ENCODE measurements at regions not wholly inside any gene's neighbourhood (a gene's known extent, or its start where the extent isn't known, plus 50 kb on each side); places are given as distances from the start of the nearest gene placed in this dataset.
"Not testable (repeated sequence)": the region's sequence is repeated elsewhere in the genome, so short reads cannot be mapped to it uniquely, and the experiment has no call there.

DNA sequence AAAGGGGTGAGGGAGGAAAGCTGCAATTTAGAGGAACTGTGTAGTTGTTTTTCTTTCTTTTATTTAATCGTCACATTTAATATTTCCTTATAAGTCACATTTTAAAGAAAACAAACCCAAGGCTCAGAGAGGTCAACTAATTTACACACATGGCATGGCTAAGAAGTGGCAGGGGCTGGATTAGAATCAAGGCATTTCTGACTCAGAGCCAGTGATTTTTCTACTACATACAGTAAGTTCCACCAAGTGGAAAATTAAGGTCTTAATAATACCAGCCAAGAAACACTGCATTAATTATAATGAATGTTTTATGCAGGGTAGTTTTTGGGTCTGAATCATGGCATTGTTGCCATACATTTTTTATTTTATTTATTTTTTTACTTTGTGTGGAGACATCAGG, 607.7 kb upstream of the CITED2 start:
- H3K27me3 ChIP-seq (replicated peaks; ENCODE audit: insufficient read depth, low read depth, low read length, poor library complexity) = no peaks in the 10 kb centered on the region
- POLR2A ChIA-PET (ENCODE audit: low non-redundant PET) = interaction anchor here (0.6 to 1.0 kb wide), 3 partner anchors 22 to 608 kb away, joined by 5 to 10 read pairs (median 5); partner anchors contain the start of gene CITED2
- H3K36me3 ChIP-seq (ENCODE audit: insufficient read depth, low read length, poor library complexity, severe bottlenecking) = no peaks in the 10 kb centered on the region
- DNase-seq (ENCODE audit: low spot score) = no peak
- TF ChIP-seq, protein P1, sequence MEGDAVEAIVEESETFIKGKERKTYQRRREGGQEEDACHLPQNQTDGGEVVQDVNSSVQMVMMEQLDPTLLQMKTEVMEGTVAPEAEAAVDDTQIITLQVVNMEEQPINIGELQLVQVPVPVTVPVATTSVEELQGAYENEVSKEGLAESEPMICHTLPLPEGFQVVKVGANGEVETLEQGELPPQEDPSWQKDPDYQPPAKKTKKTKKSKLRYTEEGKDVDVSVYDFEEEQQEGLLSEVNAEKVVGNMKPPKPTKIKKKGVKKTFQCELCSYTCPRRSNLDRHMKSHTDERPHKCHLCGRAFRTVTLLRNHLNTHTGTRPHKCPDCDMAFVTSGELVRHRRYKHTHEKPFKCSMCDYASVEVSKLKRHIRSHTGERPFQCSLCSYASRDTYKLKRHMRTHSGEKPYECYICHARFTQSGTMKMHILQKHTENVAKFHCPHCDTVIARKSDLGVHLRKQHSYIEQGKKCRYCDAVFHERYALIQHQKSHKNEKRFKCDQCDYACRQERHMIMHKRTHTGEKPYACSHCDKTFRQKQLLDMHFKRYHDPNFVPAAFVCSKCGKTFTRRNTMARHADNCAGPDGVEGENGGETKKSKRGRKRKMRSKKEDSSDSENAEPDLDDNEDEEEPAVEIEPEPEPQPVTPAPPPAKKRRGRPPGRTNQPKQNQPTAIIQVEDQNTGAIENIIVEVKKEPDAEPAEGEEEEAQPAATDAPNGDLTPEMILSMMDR (conservative IDR thresholded peaks at IDR 0.05; ENCODE audit: low read depth, low read length) = no peak
- TF ChIP-seq EZH2 (IDR thresholded peaks at IDR 0.05; ENCODE audit: borderline replicate concordance, low read depth, low read length, poor library complexity, severe bottlenecking) = no peak
- H3K4me1 ChIP-seq (ENCODE audit: insufficient read depth, low read length, poor library complexity, severe bottlenecking) = peaks cover 53% of the 10 kb centered on the region
- peak overlapping the region; percentile 11 for H3K4me3 ChIP-seq (ENCODE audit: low read depth, low read length, poor library complexity, severe bottlenecking)
- H3K9me3 ChIP-seq (ENCODE audit: low read depth, low read length, poor library complexity, severe bottlenecking) = no peaks in the 10 kb centered on the region
- CTCF ChIA-PET = no interaction called here
- peak overlapping the region; percentile 89 for H3K27ac ChIP-seq (ENCODE audit: low read depth, low read length, poor library complexity, severe bottlenecking)
- BruUV-seq (replicated peaks) = no TSS peak
- intact Hi-C loops (cut with micrococcal nuclease; ENCODE audit: unreplicated experiment) = loop anchor here (1.0 to 5.0 kb wide), 5 partner anchors 65 to 1653 kb away; partner anchors contain the start of gene CITED2

DNA sequence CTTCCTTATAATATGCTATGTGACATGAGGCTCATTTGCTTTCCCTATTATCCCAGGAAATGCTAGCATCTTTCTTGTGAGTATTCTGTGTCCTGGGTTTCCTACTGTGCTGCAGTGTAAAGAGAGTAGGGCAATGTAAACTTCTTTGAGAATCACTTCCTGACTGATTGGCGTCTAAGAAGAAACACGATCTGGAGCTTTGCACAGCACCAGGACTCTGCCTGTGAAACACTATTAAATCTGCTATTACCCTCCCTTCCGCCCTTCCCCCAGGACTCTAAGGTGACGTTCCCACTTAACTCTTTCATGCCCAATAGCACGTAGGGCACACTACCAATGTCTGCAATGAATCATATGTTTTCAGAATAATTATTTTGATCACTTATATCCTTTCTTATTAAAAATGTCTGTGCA, 607.3 kb upstream of the CITED2 start:
- Histone ChIP-seq H3K9me3 (ENCODE audit: low read depth, low read length, poor library complexity, severe bottlenecking) (no peaks in the 10 kb centered on the region), H3K27ac (ENCODE audit: low read depth, low read length, poor library complexity, severe bottlenecking) (peak overlapping the region; percentile 89), H3K4me1 (ENCODE audit: insufficient read depth, low read length, poor library complexity, severe bottlenecking) (peaks cover 53% of the 10 kb centered on the region), H3K36me3 (ENCODE audit: insufficient read depth, low read length, poor library complexity, severe bottlenecking) (no peaks in the 10 kb centered on the region), H3K27me3 (replicated peaks; ENCODE audit: insufficient read depth, low read depth, low read length, poor library complexity) (no peaks in the 10 kb centered on the region), H3K4me3 (ENCODE audit: low read depth, low read length, poor library complexity, severe bottlenecking) (peak overlapping the region; percentile 11)
- POLR2A ChIA-PET (ENCODE audit: low non-redundant PET) = interaction anchor here (0.6 to 1.0 kb wide), 3 partner anchors 22 to 607 kb away, joined by 5 to 10 read pairs (median 5); partner anchors contain the start of gene CITED2
- DNase-seq (ENCODE audit: low spot score) = peak; percentile 97
- intact Hi-C loops (cut with micrococcal nuclease; ENCODE audit: unreplicated experiment) = loop anchor here (1.0 to 5.0 kb wide), 5 partner anchors 66 to 1653 kb away; partner anchors contain the start of gene CITED2
- CTCF ChIA-PET = no interaction called here
- TF ChIP-seq, protein P1 (conservative IDR thresholded peaks at IDR 0.05; ENCODE audit: low read depth, low read length) = no peak
- TF ChIP-seq EZH2 (IDR thresholded peaks at IDR 0.05; ENCODE audit: borderline replicate concordance, low read depth, low read length, poor library complexity, severe bottlenecking) = no peak
- no TSS peak for BruUV-seq (replicated peaks)

DNA sequence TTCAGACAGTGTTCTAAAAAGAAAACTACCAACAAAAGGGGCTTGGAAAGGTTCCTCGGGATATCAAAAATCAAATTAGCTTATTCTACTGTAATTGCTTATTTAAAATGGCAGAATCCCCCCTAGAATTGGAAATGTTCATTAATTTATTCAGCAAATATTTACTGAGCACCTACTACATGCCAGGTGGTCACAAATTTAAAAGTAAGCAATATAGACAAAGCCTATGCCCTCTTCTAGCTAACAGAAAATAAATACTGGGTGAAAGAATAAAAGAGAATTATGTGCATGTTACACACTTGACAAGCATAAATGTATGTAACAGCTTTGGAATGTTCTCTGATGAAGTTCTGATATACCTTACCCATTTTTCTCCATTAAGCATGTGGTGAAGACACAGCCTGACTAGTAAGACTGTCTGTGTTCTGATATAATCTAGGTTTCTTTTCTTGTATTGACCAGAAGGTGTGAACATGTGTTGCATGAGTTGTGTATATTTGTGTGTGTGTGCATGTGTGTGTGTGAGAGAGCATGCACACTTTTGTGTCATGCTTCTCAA, 606.7 kb upstream of the CITED2 start:
- intact Hi-C loops (cut with micrococcal nuclease; ENCODE audit: unreplicated experiment) = loop anchor here (5.0 kb wide), 2 partner anchors 99 to 434 kb away; no protein-coding TSS in a partner anchor
- H3K36me3 ChIP-seq (ENCODE audit: insufficient read depth, low read length, poor library complexity, severe bottlenecking) = no peaks in the 10 kb centered on the region
- TSS peak; percentile 93 for BruUV-seq (replicated peaks)
- H3K27me3 ChIP-seq (replicated peaks; ENCODE audit: insufficient read depth, low read depth, low read length, poor library complexity) = no peaks in the 10 kb centered on the region
- H3K27ac ChIP-seq (ENCODE audit: low read depth, low read length, poor library complexity, severe bottlenecking) = peak overlapping the region; percentile 89
- H3K9me3 ChIP-seq (ENCODE audit: low read depth, low read length, poor library complexity, severe bottlenecking) = no peaks in the 10 kb centered on the region
- no peak for TF ChIP-seq EZH2 (IDR thresholded peaks at IDR 0.05; ENCODE audit: borderline replicate concordance, low read depth, low read length, poor library complexity, severe bottlenecking)
- TF ChIP-seq, protein P1 (conservative IDR thresholded peaks at IDR 0.05; ENCODE audit: low read depth, low read length) = no peak
- H3K4me1 ChIP-seq (ENCODE audit: insufficient read depth, low read length, poor library complexity, severe bottlenecking) = peaks cover 53% of the 10 kb centered on the region
- POLR2A ChIA-PET (ENCODE audit: low non-redundant PET) = interaction anchor here (1.0 kb wide), 1 partner anchor 606 kb away, joined by 5 read pairs; the partner anchor contains the start of gene CITED2
- CTCF ChIA-PET = no interaction called here
- H3K4me3 ChIP-seq (ENCODE audit: low read depth, low read length, poor library complexity, severe bottlenecking) = no peak overlapping the region
- DNase-seq (ENCODE audit: low spot score) = no peak

DNA sequence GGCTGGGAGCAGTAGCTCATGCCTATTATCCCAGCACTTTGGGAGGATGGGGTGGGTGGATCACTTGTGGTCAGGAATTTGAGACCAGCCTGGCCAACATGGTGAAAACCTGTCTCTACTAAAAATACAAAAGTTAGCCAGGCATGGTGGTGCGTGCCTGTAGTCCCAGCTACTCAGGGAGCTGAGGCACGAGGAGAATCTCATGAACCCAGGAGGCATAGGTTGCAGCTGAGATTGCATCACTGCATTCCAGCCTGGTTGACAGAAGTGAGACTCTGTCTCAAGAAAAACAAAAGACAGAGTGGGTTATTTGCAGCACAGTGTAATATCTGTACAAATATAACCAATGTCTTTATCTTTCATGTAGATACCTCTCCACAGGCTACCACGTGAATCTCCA, 606.2 kb upstream of the CITED2 start:
- not testable (repeated sequence) for DNase-seq (ENCODE audit: low spot score)
- Histone ChIP-seq H3K27ac (ENCODE audit: low read depth, low read length, poor library complexity, severe bottlenecking) (peak overlapping the region; percentile 89), H3K4me1 (ENCODE audit: insufficient read depth, low read length, poor library complexity, severe bottlenecking) (peaks cover 53% of the 10 kb centered on the region)

More for the DNA sequence above, 606.2 kb upstream of the CITED2 start:
- H3K4me3 ChIP-seq (ENCODE audit: low read depth, low read length, poor library complexity, severe bottlenecking); H3K36me3 ChIP-seq (ENCODE audit: insufficient read depth, low read length, poor library complexity, severe bottlenecking); POLR2A ChIA-PET (ENCODE audit: low non-redundant PET); H3K27me3 ChIP-seq (replicated peaks; ENCODE audit: insufficient read depth, low read depth, low read length, poor library complexity); H3K9me3 ChIP-seq (ENCODE audit: low read depth, low read length, poor library complexity, severe bottlenecking); BruUV-seq (replicated peaks); CTCF ChIA-PET: not testable (repeated sequence)
- intact Hi-C loops (cut with micrococcal nuclease; ENCODE audit: unreplicated experiment) = loop anchor here (5.0 kb wide), 2 partner anchors 98 to 433 kb away; no protein-coding TSS in a partner anchor

All from A673 (cell line).